ENCODE measurements at regions not wholly inside any gene's neighbourhood (a gene's known extent, or its start where the extent isn't known, plus 50 kb on each side); places are given as distances from the start of the nearest gene placed in this dataset.

- Histone ChIP-seq H3K36me3 (ENCODE audit: insufficient read depth, low read length) (no peaks in the 10 kb centered on the region), H3K27ac (ENCODE audit: low read depth, low read length, poor library complexity, severe bottlenecking) (no peak overlapping the region), H3K4me1 (ENCODE audit: insufficient read depth, low read length, poor library complexity, severe bottlenecking) (no peaks in the 10 kb centered on the region), H3K9me2 (ENCODE audit: insufficient read depth, low read length) (no peaks in the 10 kb centered on the region), H3K9me3 (ENCODE audit: low read length) (no peaks in the 10 kb centered on the region), H4K20me1 (ENCODE audit: insufficient read depth, low read length) (no peaks in the 10 kb centered on the region), H3K4me2 (ENCODE audit: low read length) (no peak overlapping the region), H3K79me2 (ENCODE audit: insufficient read depth, low read depth, low read length) (no peaks in the 10 kb centered on the region), H2AFZ (ENCODE audit: low read length) (no peak overlapping the region), H3K4me3 (ENCODE audit: low read depth, low read length, poor library complexity, severe bottlenecking) (no peak overlapping the region)
- TF ChIP-seq EZH2phosphoT487 (IDR thresholded peaks at IDR 0.05; ENCODE audit: borderline replicate concordance, low read depth, low read length) (no peak), CTCF (conservative IDR thresholded peaks at IDR 0.05; ENCODE audit: low read length) (no peak)
- BruUV-seq (replicated peaks), result no TSS peak
- DNase-seq (ENCODE audit: low spot score), result no peak
- intact Hi-C loops (cut with micrococcal nuclease; ENCODE audit: unreplicated experiment), result no loop called here
- POLR2A ChIA-PET, result no interaction called here
- CTCF ChIA-PET (ENCODE audit: unreplicated experiment), result no interaction called here
Measured at GRCh38 chr10:108436096-108436495, 1271.6 kb upstream of the SORCS1 start.

GRCh38 chr10:108434559-108435252, 1270.2 kb upstream of the SORCS1 start:
- Histone ChIP-seq H2AFZ (ENCODE audit: low read length) (no peak overlapping the region), H3K9me2 (ENCODE audit: insufficient read depth, low read length) (no peaks in the 10 kb centered on the region), H3K4me2 (ENCODE audit: low read length) (no peak overlapping the region), H3K4me1 (ENCODE audit: insufficient read depth, low read length, poor library complexity, severe bottlenecking) (no peaks in the 10 kb centered on the region), H3K79me2 (ENCODE audit: insufficient read depth, low read depth, low read length) (no peaks in the 10 kb centered on the region), H3K9me3 (ENCODE audit: low read length) (no peaks in the 10 kb centered on the region), H3K27ac (ENCODE audit: low read depth, low read length, poor library complexity, severe bottlenecking) (no peak overlapping the region), H3K36me3 (ENCODE audit: insufficient read depth, low read length) (no peaks in the 10 kb centered on the region), H4K20me1 (ENCODE audit: insufficient read depth, low read length) (no peaks in the 10 kb centered on the region), H3K4me3 (ENCODE audit: low read depth, low read length, poor library complexity, severe bottlenecking) (no peak overlapping the region)
- TF ChIP-seq EZH2phosphoT487 (IDR thresholded peaks at IDR 0.05; ENCODE audit: borderline replicate concordance, low read depth, low read length) (no peak), CTCF (conservative IDR thresholded peaks at IDR 0.05; ENCODE audit: low read length) (no peak)
- no peak for DNase-seq (ENCODE audit: low spot score)
- BruUV-seq (replicated peaks), result no TSS peak
- ChIA-PET CTCF (ENCODE audit: unreplicated experiment) (no interaction called here), POLR2A (no interaction called here)
- intact Hi-C loops (cut with micrococcal nuclease; ENCODE audit: unreplicated experiment), result no loop called here

- Histone ChIP-seq H3K27ac (ENCODE audit: low read depth, low read length, poor library complexity, severe bottlenecking) (no peak overlapping the region), H3K9me2 (ENCODE audit: insufficient read depth, low read length) (no peaks in the 10 kb centered on the region), H3K36me3 (ENCODE audit: insufficient read depth, low read length) (no peaks in the 10 kb centered on the region), H3K4me3 (ENCODE audit: low read depth, low read length, poor library complexity, severe bottlenecking) (no peak overlapping the region), H2AFZ (ENCODE audit: low read length) (no peak overlapping the region), H4K20me1 (ENCODE audit: insufficient read depth, low read length) (no peaks in the 10 kb centered on the region), H3K4me2 (ENCODE audit: low read length) (no peak overlapping the region), H3K79me2 (ENCODE audit: insufficient read depth, low read depth, low read length) (no peaks in the 10 kb centered on the region), H3K9me3 (ENCODE audit: low read length) (no peaks in the 10 kb centered on the region), H3K4me1 (ENCODE audit: insufficient read depth, low read length, poor library complexity, severe bottlenecking) (no peaks in the 10 kb centered on the region)
- TF ChIP-seq EZH2phosphoT487 (IDR thresholded peaks at IDR 0.05; ENCODE audit: borderline replicate concordance, low read depth, low read length) (no peak), CTCF (conservative IDR thresholded peaks at IDR 0.05; ENCODE audit: low read length) (no peak)
- no TSS peak for BruUV-seq (replicated peaks)
- ChIA-PET POLR2A (interaction anchor here (0.6 kb wide), 2 partner anchors 17 to 501 kb away, joined by 3 to 4 read pairs; no protein-coding TSS in a partner anchor), CTCF (ENCODE audit: unreplicated experiment) (no interaction called here)
- no peak for DNase-seq (ENCODE audit: low spot score)
- intact Hi-C loops (cut with micrococcal nuclease; ENCODE audit: unreplicated experiment), result no loop called here
Measured at GRCh38 chr10:108427146-108427545, 1262.6 kb upstream of the SORCS1 start.

Measured in OCI-LY7 (cell line).